Kidney (tissue), 13 donors: ENCODE measurements at regions not wholly inside any gene's neighbourhood (a gene's known extent, or its start where the extent isn't known, plus 50 kb on each side); places are given as distances from the start of the nearest gene placed in this dataset.
"Not testable (repeated sequence)": the region's sequence is repeated elsewhere in the genome, so short reads cannot be mapped to it uniquely, and the experiment has no call there.

Experiments used
- DNase-seq, 5 donors: peaks; one replicate each; pipeline ENCODE4 v3.0.0-alpha.2; 2013 to 2020
- FAIRE-seq: peaks from 2 replicates; lab custom pipeline; 2012; peaks lifted over from hg19 to GRCh38; lab: Jason Lieb, UNC
- H3K27ac ChIP-seq, 2 donors: one replicate each; pipeline ENCODE4 v1.7.0; 2013; ENCODE audit warnings: low read depth in 2 of 2, low read length in 2 of 2, inconsistent platforms in 1 of 2
- H3K27me3 ChIP-seq: one replicate; pipeline ENCODE4 v1.7.1; 2013; ENCODE audit warnings: low read length, inconsistent platforms; ENCODE audit not compliant: control insufficient read depth, insufficient read depth
- H3K36me3 ChIP-seq, 3 donors: one replicate each; pipeline versions ENCODE4 v1.7.0 to v1.7.1; 2013; ENCODE audit warnings: low read length in 3 of 3, control low read depth in 1 of 3, inconsistent platforms in 1 of 3; ENCODE audit not compliant: insufficient read depth in 3 of 3, control insufficient read depth in 2 of 3
- H3K4me1 ChIP-seq, 3 donors: one replicate each; pipeline versions ENCODE4 v1.7.0 to v1.7.1; 2013; ENCODE audit warnings: low read length in 3 of 3, inconsistent platforms in 1 of 3, low read depth in 1 of 3; ENCODE audit not compliant: control insufficient read depth in 2 of 3, insufficient read depth in 2 of 3
- H3K4me3 ChIP-seq, 3 donors: one replicate each; pipeline versions ENCODE4 v1.7.0 to v1.8.1; 2013; ENCODE audit warnings: low read length in 3 of 3, control low read depth in 1 of 3, inconsistent platforms in 1 of 3
- H3K9ac ChIP-seq, 3 donors: one replicate each; pipeline versions ENCODE4 v1.7.0 to v1.7.1; 2013; ENCODE audit warnings: low read length in 3 of 3, control low read depth in 1 of 3, inconsistent platforms in 1 of 3
- H3K9me3 ChIP-seq, 3 donors: one replicate each; pipeline versions ENCODE4 v1.7.0 to v1.7.1; 2013; ENCODE audit warnings: low read length in 3 of 3, control low read depth in 1 of 3, inconsistent platforms in 1 of 3; ENCODE audit not compliant: control insufficient read depth in 2 of 3, insufficient read depth in 1 of 3
- intact Hi-C: fragments of 100-400 bp; cut with DNase I; formaldehyde crosslinking; loops from one replicate; pipeline ENCODE4 v1.11.1; 2022
- TF ChIP-seq, protein P1 (sequence below): IDR thresholded peaks from 3 replicates; pipeline ENCODE4 v1.5.1; 2012; ENCODE audit warnings: mild to moderate bottlenecking, moderate library complexity, borderline replicate concordance; ENCODE audit not compliant: insufficient read depth; ENCODE audit errors: extremely low read depth
- donor health status: control.
- donor health status: control.
- donor health status: control.
- donor health status: control.
- donor health status: control.
- donor health status: DM: yes; HTN: yes; CAD: no.
- donor health status: Normal renal cell carcinoma (clear cell type).

GRCh38 chr2:88802026-88802425, 110.6 kb downstream of the RPIA start:
- intact Hi-C loops, FAIRE-seq, H3K4me1 ChIP-seq, H3K27ac ChIP-seq, H3K27me3 ChIP-seq, DNase-seq, H3K36me3 ChIP-seq, H3K9me3 ChIP-seq, H3K9ac ChIP-seq, H3K4me3 ChIP-seq: not testable (repeated sequence)

DNA sequence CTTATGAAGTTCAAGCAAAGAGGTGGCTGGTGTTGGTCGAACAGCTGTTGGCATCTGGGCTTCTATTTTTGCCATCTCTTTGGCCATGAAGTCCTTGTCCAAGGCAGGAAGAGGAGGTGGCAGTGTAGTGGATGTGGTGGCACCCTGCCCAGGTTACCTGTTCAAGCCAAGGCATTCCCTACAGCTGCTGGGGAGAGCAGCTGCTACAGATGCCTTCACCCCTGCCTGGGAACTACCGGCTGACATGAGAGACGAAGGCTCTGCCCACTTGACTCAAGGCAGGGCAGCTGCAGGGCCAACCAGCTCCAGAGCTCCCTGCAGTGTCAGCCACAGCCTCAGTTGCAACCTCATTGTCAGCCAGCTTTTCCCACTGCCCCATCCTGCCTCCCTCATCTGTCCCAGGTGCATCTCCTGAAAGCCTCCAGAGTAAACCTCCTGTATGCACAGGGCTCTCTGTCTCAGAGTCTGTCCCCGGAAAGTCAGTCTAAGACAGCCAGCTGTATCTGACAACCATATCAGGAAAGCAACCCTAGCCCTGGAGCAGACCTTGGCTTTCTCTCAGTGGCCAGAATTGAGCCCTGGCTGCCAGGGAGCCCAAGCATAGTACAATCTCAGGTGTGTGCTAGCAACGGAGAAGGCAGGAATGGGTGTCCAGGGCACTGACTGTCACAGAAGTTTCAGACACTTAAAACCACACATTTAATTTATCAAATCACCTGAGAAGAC, 115.9 kb downstream of the RPIA start:
- TF ChIP-seq, protein P1, sequence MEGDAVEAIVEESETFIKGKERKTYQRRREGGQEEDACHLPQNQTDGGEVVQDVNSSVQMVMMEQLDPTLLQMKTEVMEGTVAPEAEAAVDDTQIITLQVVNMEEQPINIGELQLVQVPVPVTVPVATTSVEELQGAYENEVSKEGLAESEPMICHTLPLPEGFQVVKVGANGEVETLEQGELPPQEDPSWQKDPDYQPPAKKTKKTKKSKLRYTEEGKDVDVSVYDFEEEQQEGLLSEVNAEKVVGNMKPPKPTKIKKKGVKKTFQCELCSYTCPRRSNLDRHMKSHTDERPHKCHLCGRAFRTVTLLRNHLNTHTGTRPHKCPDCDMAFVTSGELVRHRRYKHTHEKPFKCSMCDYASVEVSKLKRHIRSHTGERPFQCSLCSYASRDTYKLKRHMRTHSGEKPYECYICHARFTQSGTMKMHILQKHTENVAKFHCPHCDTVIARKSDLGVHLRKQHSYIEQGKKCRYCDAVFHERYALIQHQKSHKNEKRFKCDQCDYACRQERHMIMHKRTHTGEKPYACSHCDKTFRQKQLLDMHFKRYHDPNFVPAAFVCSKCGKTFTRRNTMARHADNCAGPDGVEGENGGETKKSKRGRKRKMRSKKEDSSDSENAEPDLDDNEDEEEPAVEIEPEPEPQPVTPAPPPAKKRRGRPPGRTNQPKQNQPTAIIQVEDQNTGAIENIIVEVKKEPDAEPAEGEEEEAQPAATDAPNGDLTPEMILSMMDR = no peak
- DNase-seq = no peak
- Histone ChIP-seq H3K27ac (no peak overlapping the region), H3K4me3 (no peak overlapping the region), H3K36me3 (no peaks in the 10 kb centered on the region), H3K9me3 (no peaks in the 10 kb centered on the region), H3K27me3 (no peaks in the 10 kb centered on the region), H3K4me1 (no peaks in the 10 kb centered on the region), H3K9ac (no peak overlapping the region)
- FAIRE-seq = no peak
- intact Hi-C loops = no loop called here

GRCh38 chr2:88808083-88808482, 116.6 kb downstream of the RPIA start:
- DNase-seq (no peak), FAIRE-seq (no peak)
- no peak overlapping the region for H3K9ac ChIP-seq
- no peaks in the 10 kb centered on the region for H3K27me3 ChIP-seq
- intact Hi-C loops = no loop called here
- no peaks in the 10 kb centered on the region for H3K9me3 ChIP-seq
- no peak overlapping the region for H3K4me3 ChIP-seq
- no peaks in the 10 kb centered on the region for H3K4me1 ChIP-seq
- TF ChIP-seq, protein P1 = no peak
- H3K36me3 ChIP-seq = no peaks in the 10 kb centered on the region
- no peak overlapping the region for H3K27ac ChIP-seq

- intact Hi-C loops = no loop called here
- no peaks in the 10 kb centered on the region for H3K4me1 ChIP-seq
- no peak for FAIRE-seq
- H3K27ac ChIP-seq = no peak overlapping the region
- no peaks in the 10 kb centered on the region for H3K36me3 ChIP-seq
- H3K27me3 ChIP-seq = no peaks in the 10 kb centered on the region
- H3K4me3 ChIP-seq = no peak overlapping the region
- TF ChIP-seq, protein P1 = no peak
- no peak overlapping the region for H3K9ac ChIP-seq
- DNase-seq = peak in 1 of 5 donors; percentile 6
- H3K9me3 ChIP-seq = no peaks in the 10 kb centered on the region
Observed at GRCh38 chr2:88808652-88809051, 117.2 kb downstream of the RPIA start.
